ENCODE measurements at regions not wholly inside any gene's neighbourhood (a gene's known extent, or its start where the extent isn't known, plus 50 kb on each side); places are given as distances from the start of the nearest gene placed in this dataset.

DNA sequence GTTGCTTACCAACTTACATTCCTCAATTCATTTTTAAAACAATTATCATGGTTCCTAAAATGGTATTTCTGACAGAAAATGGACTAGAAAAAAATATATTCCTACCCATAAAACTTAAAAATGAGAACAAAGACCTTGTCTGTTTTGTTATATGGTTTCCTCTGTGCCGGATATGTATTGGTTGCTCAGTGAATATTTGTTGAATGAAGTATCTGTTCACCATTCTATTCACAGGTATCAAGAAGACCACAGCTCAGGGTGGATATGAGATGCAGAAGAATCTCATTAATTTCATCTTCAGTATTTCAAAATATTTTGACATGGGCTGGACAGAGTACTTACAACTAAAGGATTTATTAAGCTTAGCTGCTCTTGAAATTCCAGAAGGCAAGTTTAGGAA is 58.1 kb downstream of the TUSC7 start:
- intact Hi-C loops (cut with micrococcal nuclease), result no loop called here

DNA sequence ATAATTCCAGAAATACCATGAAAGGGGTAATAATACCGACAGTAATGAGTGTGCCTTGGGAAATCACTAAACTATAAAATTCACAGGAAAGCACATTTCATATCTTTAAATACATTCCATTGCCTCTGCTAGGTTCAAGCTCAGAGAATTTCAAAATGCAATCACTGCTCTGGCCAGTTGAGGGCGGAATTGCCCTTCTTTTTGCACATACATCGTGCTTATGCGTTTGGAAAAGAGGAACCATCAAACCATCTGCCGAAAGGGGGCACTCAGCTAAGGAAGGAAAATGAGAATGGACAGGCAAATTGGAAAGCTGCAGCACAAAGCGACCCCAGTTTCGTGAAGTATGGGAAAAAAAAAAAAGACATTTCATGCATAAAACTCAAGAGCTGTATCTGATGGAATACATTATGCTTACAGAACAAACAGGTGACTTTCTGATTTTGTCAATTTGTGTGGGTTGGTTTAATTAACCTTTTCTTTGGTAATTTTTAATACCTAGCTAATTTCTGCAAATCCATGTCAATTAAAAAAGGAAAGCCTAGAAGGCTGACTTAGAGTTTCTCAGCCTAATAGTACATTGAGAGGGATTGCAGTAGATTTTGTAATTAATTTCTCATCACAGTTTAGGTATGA is 61.4 kb downstream of the TUSC7 start:
- intact Hi-C loops (cut with micrococcal nuclease), result loop anchor here (1.0 to 5.0 kb wide), 4 partner anchors 755 to 1856 kb away; no protein-coding TSS in a partner anchor

DNA sequence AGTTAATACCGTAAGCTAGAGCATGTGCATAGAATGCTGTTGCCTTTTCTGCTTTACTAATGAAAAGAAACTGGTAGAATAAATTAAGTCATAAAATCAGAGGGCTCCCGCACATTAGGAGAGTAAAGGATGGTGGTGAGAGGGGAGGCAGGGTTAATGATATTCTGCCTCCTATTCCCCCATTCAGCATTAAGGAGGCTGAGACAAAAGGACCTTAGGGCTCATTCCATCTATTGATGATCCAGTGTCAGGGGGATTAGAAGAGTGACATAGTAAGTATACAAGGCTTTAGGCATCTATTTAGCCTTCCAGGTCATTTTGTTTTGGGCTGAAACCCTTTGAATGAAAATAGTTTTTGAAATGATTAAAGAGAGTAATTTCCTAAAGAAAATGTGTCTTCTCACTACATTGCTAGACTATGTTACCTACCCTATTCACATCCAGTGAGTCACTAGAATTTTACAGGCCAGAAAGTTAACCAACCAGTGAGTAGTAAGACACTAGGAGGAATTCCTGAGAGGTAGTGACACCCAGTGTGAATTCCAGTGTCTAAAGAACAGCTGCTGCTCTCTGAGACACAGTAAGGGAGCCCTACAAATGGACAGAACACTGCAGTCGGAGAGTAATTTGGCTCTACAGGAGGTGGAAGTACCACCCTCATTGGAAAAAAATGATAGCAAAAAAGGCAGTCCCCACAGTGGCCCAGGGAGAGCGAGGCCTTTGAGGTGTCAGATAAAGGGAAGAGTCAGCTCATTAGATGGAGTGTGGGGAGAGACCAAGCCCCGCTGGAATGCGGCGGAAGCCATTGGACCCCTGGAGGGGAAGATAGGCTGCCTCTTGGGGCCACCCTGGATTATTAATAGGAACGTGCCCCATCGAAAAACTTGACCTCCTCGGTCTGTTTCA is 67.6 kb downstream of the TUSC7 start:
- intact Hi-C loops (cut with micrococcal nuclease), result no loop called here

DNA sequence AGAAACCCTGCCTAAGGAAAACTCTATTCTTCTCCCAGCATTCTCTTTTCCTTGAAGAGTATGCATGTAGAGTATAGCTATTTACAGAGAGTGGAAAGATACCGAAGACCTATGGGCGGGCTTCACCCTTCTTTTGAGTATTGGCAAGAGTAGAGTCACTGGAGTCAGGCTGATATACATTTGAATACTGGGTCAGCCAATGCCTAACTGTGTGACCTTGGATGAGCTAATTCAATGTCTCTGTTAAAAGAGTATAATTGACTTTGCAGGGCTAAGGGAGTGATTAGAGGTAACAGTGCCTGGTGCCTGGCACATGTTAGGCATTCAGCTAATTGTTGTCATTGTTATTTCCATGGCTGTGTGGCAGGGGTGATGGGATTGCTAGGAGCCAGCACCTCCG is 75.6 kb downstream of the TUSC7 start:
- intact Hi-C loops (cut with micrococcal nuclease), result no loop called here

DNA sequence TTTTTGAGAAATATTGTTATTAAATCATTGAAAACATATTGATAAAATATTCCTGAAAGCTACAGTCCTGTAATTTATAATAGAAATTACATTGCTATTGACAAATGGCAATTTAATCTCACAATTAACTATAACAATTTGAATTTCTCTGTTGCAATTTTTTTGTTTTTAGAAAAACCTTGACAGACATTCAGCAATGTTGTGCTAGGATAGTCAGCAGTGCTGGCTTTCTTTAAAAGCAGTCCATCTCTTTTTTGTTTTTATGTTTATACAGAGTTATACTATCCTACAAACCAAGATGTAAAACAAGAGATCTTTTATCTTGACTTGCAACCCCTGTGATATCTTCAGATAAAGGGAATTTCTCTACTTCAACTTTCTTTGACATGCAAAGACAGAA is 93.1 kb downstream of the TUSC7 start:
- intact Hi-C loops (cut with micrococcal nuclease), result no loop called here

DNA sequence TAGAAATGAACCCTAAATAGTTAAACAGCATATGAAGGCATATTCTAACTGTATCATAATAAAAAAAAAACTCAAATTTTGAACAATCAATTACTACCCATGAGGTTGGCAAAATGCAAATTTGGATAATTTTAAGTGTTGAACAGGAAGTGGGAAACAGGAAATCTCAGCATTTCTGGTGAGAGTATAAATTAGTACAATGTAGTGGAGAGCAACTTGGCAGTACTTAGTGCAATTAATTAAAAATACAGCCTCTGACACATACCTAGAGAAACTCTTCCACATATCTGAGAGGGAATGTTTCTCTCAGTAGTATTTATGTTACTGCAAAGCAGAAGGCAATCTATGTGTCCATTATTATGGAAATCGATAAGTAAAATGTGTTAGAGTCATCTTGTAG is 96.8 kb downstream of the TUSC7 start:
- intact Hi-C loops (cut with micrococcal nuclease), result no loop called here

DNA sequence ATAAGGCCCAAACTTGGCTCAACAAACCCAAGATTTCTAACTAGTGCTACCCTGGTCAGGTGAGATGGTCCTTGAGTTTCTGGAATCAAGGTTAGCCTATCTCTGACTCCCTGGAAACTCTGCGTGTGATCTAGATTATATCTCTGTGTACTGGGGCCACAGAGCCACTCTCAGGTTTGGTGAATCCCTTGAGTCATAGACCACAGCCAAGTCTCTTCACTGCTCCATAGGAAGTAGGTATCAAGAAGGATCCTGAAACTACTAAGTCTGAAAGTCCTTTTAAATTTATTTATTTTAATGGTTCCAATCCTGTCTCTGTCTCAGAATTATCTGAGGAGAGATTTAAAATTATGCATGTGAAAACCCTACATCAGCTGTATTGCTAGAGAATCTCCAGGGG is 99.1 kb downstream of the TUSC7 start:
- intact Hi-C loops (cut with micrococcal nuclease), result no loop called here

DNA sequence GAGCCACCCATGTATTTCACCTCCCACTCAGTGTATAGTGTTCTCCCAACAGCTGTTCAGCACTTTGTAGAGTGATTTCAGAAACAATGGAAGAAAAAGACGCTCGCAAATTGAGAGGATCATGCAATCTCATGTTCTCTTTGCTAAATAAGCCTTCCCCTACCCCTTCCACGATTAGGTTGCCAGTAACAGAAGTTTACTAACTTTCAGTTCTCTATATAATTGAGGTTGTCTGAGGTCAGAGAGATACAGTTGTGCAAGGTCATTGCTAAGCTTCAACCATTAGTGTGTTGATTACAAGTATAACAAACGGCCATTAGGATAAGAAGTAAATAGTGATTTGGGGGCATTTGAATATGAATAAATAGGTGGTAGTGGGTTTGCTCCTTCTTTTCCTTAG is 99.6 kb downstream of the TUSC7 start:
- intact Hi-C loops (cut with micrococcal nuclease), result no loop called here

DNA sequence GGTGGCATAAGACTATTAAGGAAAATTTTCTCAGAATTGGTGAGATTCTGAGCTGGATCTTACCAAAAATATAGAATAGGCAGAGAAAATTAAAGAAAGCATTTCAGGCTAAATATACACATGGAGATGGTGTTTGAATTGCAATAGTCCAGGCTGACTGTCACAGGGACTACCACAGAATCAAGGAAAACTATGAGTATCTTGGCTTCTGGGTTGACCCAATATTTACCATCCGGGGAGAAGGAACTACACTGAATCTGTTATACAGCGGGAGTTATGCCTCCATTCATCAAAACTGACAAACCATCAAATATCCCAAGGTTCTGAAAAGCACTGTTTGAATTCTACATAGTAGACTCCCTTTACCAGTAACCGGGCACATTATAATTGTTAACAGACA is 102.2 kb downstream of the TUSC7 start:
- intact Hi-C loops (cut with micrococcal nuclease), result no loop called here

DNA sequence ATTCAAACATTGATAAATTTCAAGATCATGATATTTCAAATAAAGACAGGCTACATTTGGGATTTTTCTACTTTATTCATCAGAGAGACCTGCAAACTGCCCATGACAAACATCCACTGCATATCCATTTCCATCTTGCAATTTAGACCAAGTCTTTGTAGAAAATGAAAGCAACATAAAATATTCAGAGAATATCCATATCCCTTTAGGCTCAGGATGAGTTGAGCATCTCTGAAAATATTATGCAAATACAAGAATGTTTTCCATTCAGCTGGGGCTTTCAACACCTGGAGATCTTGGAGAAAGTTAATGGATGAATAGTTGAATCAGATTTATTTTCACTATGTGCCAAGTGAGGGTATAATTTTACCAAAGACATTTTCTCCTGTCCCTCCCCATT is 103.4 kb downstream of the TUSC7 start:
- intact Hi-C loops (cut with micrococcal nuclease), result no loop called here

DNA sequence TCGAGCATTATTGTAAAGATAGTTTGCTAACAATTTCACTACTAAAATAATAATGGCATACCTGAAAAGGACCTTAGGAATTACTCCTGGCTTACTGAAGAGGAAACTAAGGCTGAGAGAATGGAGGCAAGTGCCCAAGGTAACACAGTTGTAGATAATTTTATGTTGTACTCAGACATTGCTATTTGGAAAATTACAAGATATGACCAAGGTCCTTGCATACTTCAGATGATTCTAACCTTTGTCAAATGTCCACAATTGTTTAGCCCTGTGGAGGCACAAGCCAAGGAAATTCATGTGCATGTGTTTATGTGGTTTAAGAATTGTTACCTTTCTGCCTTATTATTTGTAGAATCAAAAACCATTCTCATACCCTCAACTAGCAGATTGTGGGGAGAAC is 105.7 kb downstream of the TUSC7 start:
- intact Hi-C loops (cut with micrococcal nuclease), result no loop called here

DNA sequence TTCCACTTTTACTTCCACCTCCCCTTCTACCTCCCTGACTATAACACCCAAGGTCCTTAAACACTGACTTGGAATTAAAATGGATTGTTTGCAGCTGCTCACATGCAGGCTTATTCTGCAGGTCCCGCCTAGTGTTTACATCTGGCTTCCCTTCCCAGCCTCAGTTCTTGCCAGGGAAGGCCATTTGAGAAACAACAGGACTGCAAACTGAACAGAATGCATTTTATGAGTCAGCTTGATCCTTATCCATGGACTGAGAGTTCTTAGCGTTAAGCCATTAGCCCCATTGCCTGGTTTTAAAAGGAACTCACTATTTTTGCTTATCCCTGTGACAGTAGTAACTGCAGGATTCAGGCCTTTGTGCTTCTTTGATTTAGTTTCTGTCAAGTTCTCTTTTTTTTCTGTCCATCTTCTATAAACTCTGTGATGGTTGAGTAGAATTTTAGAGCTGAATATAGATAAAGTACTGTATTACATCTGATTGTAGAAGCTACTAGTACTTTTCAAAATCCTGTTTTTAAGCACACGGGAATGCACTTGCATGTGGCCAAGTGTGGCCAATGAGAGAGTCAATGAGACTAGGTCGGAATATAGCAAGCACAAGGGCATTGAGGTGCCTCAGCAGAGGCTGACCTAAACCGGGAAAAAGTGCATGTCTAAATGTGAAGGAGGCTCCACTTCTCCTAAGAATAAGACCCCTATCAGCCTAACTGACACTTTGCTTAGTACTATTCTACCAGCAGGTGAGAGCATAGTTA is 106.4 kb downstream of the TUSC7 start:
- intact Hi-C loops (cut with micrococcal nuclease), result no loop called here

DNA sequence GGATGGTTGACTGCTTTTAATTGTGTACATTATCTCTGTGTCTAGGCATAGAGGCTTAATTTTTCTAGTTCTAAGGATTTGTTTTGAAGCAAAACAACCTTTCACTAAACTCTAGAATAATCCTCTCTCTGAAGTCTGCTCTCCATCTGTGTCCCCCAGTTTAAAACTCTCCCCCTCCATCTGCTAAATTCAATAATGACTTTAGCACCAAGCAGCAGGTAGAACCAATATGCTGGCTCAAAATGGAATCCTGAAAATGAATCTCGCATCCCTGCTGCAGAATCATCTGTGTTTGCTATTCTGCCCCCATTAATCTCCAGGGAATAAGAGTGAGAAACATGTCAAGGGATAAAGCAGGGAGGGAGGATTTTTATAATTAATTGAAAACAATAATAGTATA is 111.8 kb downstream of the TUSC7 start:
- intact Hi-C loops (cut with micrococcal nuclease), result no loop called here

DNA sequence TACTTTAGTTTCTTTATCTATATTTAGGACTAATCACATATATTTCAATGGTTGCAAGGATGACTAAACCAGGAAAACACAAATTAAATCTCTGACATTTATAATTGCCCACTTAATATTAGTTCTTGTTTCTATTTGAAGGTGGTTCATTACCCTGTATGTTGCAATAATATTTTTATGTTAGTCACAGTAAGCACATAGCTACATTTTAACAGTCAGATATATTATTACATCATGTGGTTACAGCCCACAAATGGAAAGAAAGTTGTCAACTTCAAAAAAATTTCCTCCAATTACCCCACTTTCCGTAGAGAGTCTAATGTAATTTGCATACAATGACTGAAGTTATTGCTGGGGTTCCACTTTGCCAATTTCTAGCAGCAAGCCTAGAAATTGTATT is 114.6 kb downstream of the TUSC7 start:
- intact Hi-C loops (cut with micrococcal nuclease), result no loop called here

DNA sequence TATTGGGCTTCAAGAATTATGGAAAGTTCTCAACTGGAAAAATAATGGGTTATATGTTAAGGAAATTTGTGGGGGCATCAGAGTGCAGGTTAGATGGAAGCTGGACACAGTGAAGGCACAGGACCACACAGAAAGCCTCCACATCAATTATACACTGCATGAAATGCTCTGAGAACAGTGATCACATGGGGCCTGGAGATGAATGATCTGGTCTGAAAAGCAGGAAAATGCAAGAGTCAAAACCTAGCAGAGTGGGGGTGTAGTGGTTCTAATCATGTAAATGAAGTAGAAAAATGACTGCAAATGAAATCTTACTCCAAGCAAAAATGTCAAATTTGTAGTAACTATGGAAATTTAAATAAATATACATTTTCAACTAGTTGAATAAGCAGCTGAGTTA is 123.6 kb downstream of the TUSC7 start:
- intact Hi-C loops (cut with micrococcal nuclease), result no loop called here

DNA sequence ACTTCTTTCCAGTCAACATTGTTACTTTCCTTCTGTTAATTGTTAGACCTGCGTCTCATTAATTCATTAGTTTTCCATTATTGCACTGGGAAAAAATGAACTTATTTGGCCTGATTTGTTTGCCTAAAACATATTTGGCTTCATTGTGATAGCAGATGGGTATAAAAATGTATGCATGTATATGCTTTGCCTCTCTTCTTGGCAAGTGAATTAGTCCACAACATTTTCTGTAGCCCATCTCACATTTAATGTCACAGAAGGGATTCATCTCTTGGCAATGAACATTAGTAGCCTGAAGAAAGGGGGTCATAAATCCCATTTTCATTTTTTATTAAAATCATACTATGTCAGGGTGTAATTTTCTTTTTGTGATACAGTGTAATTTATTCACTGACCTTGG is 125.2 kb downstream of the TUSC7 start:
- intact Hi-C loops (cut with micrococcal nuclease), result no loop called here

DNA sequence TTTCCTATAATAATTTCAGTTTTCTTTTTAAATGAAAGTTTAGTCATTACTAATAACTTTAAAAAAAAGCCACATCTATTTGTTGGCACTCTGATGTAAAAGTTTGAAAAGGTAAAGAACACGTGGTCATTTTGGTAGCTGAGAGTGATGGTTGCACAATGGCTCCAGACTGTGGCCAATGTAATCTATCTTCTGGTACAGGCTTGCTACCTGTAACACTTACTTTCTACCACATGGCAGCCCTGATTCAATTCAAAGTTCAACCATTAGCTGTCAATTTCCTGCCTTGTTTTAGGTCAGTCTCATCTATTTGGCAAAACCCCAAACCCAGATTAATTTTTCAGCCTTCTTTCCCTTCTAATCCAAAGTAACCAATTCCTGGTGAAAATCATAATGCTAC is 126.1 kb downstream of the TUSC7 start:
- intact Hi-C loops (cut with micrococcal nuclease), result no loop called here

DNA sequence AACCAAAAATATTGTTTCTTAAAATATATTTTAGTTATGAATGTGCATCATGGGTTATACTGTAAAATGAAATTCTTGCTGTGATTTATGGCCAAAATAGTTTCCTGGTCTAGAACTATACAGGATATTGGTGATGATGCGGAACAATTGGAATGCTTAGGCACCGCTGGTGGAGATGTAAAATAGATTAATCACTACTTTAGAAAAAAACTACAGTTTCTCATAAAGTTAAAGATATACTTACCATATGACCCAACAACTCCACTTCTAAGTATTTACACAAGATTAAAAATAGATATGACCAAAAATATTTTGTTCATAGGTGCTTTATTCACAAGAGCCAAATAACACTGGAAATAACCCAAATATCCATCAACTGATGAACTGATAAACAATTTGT is 126.7 kb downstream of the TUSC7 start:
- intact Hi-C loops (cut with micrococcal nuclease), result no loop called here

DNA sequence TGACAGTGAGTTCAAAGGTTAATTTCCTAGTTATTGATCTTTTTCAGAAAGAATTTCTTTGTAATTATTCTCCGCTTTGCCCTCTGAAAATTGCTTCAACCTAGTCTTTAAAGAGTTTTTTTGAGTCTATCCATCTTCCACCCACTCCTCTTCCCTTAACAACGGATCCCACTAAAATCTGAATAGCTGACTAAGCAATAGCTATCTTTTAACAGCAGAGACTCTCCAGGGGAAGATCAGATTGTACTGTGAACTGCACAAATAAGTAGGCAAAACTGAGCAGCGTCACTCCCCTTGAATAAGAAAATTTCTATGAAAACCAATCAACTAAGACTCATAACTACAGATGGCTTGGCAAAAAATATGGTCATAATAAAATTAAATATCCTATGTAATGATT is 127.9 kb downstream of the TUSC7 start:
- intact Hi-C loops (cut with micrococcal nuclease), result no loop called here

DNA sequence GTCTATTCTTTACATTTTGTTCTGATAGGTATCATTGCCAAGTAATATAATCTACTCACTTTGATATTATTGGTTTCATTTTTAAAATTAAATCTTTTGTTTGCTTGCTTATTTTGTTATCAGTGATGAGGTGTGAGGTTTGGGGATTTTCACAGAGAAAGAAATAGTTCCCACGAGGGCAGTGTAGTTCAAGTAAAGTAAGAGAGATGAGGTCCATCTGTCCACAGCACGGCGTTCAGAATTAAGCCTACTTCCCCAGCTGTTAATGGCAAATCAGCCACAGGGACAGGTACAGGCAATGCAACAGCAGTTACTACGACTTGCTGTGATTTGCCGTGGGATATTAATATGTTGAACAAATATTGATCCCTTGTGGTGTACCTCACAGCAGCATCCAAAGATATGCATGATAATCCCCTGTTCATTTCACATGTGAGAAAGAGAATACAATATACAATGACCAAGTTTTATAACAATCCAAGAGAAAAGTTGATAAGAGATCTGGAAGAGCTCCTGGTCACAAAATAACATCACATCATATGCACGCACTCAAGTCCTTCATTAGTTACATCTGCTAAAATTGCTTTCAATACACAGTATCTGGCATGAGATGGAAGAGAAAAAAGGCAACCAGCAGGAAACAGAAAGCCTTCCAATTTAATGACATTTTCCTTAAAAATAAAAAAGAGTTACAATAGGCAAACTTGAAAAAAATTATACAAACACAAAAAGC is 131.6 kb downstream of the TUSC7 start:
- intact Hi-C loops (cut with micrococcal nuclease), result no loop called here

DNA sequence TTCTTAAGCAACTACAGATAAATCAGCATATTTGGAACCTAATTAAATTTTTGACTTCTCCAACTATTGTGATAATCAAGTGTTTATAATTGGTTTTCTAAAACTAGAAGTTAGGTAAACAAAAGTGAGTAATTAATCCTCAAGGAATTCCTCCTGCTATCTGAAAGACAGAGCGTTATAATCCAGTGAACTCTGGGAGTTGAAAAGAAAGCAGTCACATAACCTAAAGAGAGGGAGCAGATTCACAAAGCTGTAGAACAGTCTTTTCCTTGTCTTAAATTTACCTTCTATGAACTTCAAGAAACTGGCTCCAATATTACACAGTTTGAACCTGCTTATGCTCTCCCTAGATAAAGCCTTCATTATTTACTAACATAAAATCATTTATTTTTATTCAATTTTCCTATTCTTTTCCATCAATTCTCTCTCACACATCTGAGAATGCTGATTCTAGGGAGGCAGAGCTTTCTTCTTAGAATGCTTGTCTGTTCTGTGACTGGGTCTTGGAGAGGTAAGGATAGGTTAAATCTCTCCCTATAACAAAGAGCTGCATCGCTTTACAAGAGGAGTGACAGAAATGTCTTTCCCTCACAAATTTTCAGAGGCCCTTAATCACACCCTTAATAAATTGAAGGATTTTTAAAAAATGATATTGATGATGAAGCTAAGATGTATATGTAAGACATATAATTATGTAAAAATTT is 132.8 kb downstream of the TUSC7 start:
- intact Hi-C loops (cut with micrococcal nuclease), result no loop called here

Data from T-helper 1 cell treated with Interleukin-12 subunit alpha and Interleukin-12 subunit beta and Interleukin-4 antibody, amounts not matched to agents 30 ng/mL and 1 ng/mL, for 36 hours (primary cell).